ENCODE measurements at regions not wholly inside any gene's neighbourhood (a gene's known extent, or its start where the extent isn't known, plus 50 kb on each side); places are given as distances from the start of the nearest gene placed in this dataset.

- no peak for TF ChIP-seq PRDM2 (tag by site-specific recombination; IDR thresholded peaks at IDR 0.05; ENCODE audit: borderline replicate concordance)
- TF ChIP-seq ZNF701 (tag by site-specific recombination; IDR thresholded peaks at IDR 0.05), result no peak
- no peak for TF ChIP-seq ZSCAN30 (tag by site-specific recombination; IDR thresholded peaks at IDR 0.05)
- no peak for TF ChIP-seq ZNF335 (tag by site-specific recombination; conservative IDR thresholded peaks at IDR 0.05)
- no peak for TF ChIP-seq ZNF560 (tag by site-specific recombination; IDR thresholded peaks at IDR 0.05; ENCODE audit: borderline replicate concordance)
- no peak for TF ChIP-seq ZNF639 (tag by site-specific recombination; IDR thresholded peaks at IDR 0.05)
- no peak for TF ChIP-seq HOXD13 (CRISPR knock-in tag; IDR thresholded peaks at IDR 0.05; ENCODE audit: borderline replicate concordance)
- no peak for TF ChIP-seq PRDM6 (tag by site-specific recombination; IDR thresholded peaks at IDR 0.05)
- no peak for TF ChIP-seq ZNF416 (tag by site-specific recombination; IDR thresholded peaks at IDR 0.05)
- TF ChIP-seq ZBTB48 (tag by site-specific recombination; IDR thresholded peaks at IDR 0.05), result no peak
- TF ChIP-seq CTCF (tag by site-specific recombination; IDR thresholded peaks at IDR 0.05), result no peak
- TF ChIP-seq ZNF529 (tag by site-specific recombination; IDR thresholded peaks at IDR 0.05; ENCODE audit: insufficient replicate concordance), result no peak
- TF ChIP-seq ZNF266 (tag by site-specific recombination; IDR thresholded peaks at IDR 0.05; ENCODE audit: low read depth), result peak; percentile 20; the same call in 1 of the 2 replicates
- no peak for TF ChIP-seq PBX3 (CRISPR knock-in tag; IDR thresholded peaks at IDR 0.05)
- no peak for TF ChIP-seq ZNF580 (tag by site-specific recombination; IDR thresholded peaks at IDR 0.05)
- TF ChIP-seq ZNF677 (tag by site-specific recombination; IDR thresholded peaks at IDR 0.05), result no peak
Measured at GRCh38 chr19:28465371-28466086, 747.4 kb downstream of the UQCRFS1 start (continued).
